ENCODE measurements at regions not wholly inside any gene's neighbourhood (a gene's known extent, or its start where the extent isn't known, plus 50 kb on each side); places are given as distances from the start of the nearest gene placed in this dataset.

DNA sequence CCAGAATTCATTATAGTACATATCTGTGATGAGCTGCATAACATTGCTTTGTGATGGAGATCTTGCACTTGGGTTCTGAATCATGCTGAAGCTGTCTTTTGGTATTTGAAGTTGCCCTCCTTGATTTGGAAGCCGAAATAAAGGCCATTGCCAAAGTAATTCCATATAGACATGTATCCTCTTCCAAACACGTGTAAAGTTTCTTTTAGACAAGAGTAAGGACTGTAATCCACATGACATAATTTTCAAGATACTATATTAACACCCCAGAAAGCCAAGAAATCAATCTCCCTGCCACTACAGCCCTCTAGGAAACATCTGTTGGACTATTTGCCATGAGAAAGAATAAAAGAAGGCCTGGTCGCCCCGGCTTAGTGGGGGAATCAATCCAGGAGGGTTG lies 754.2 kb downstream of the FGF9 start:
- no peak for TF ChIP-seq EZH2 (IDR thresholded peaks at IDR 0.05; ENCODE audit: low read depth)
- TF ChIP-seq, protein P1, sequence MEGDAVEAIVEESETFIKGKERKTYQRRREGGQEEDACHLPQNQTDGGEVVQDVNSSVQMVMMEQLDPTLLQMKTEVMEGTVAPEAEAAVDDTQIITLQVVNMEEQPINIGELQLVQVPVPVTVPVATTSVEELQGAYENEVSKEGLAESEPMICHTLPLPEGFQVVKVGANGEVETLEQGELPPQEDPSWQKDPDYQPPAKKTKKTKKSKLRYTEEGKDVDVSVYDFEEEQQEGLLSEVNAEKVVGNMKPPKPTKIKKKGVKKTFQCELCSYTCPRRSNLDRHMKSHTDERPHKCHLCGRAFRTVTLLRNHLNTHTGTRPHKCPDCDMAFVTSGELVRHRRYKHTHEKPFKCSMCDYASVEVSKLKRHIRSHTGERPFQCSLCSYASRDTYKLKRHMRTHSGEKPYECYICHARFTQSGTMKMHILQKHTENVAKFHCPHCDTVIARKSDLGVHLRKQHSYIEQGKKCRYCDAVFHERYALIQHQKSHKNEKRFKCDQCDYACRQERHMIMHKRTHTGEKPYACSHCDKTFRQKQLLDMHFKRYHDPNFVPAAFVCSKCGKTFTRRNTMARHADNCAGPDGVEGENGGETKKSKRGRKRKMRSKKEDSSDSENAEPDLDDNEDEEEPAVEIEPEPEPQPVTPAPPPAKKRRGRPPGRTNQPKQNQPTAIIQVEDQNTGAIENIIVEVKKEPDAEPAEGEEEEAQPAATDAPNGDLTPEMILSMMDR (conservative IDR thresholded peaks at IDR 0.05) = no peak
